EH (cell line): ENCODE measurements at regions not wholly inside any gene's neighbourhood (a gene's known extent, or its start where the extent isn't known, plus 50 kb on each side); places are given as distances from the start of the nearest gene placed in this dataset.
"Not testable (repeated sequence)": the region's sequence is repeated elsewhere in the genome, so short reads cannot be mapped to it uniquely, and the experiment has no call there.

Experiments used
- DNase-seq: peaks from one replicate; pipeline ENCODE4 v3.0.0-alpha.2; 2015; ENCODE audit warnings: low read depth

GRCh38 chr11:129503646-129504045, 128.0 kb downstream of the BARX2 start:
- no peak for DNase-seq

- DNase-seq, result no peak
These were observed 129.6 kb downstream of the BARX2 start for GRCh38 chr11:129505266-129505665.

- DNase-seq, result no peak
These were observed 132.5 kb downstream of the BARX2 start for GRCh38 chr11:129508163-129508562.

GRCh38 chr11:129528296-129528695, 152.6 kb downstream of the BARX2 start:
- no peak for DNase-seq

GRCh38 chr11:129530154-129530895, 154.7 kb downstream of the BARX2 start:
- no peak for DNase-seq

GRCh38 chr11:129533395-129533794, 157.7 kb downstream of the BARX2 start:
- no peak for DNase-seq

- no peak for DNase-seq
These were observed 160.7 kb downstream of the BARX2 start for GRCh38 chr11:129536338-129536737.

- no peak for DNase-seq
These were observed 162.7 kb downstream of the BARX2 start for GRCh38 chr11:129538323-129538722.

GRCh38 chr11:129543515-129544290, 168.1 kb downstream of the BARX2 start:
- DNase-seq, result no peak

GRCh38 chr11:129544691-129545090, 169.0 kb downstream of the BARX2 start:
- DNase-seq, result no peak

GRCh38 chr11:129546266-129546665, 170.6 kb downstream of the BARX2 start:
- DNase-seq, result no peak

- no peak for DNase-seq
These were observed 181.8 kb downstream of the BARX2 start for GRCh38 chr11:129557421-129557820.

GRCh38 chr11:129569007-129569406, 193.4 kb downstream of the BARX2 start:
- DNase-seq, result no peak

GRCh38 chr11:129572667-129573066, 197.0 kb downstream of the BARX2 start:
- not testable (repeated sequence) for DNase-seq

- DNase-seq, result no peak
These were observed 197.5 kb downstream of the BARX2 start for GRCh38 chr11:129573161-129573560.

GRCh38 chr11:129574431-129574830, 198.8 kb downstream of the BARX2 start:
- DNase-seq, result no peak

GRCh38 chr11:129576652-129577051, 201.0 kb downstream of the BARX2 start:
- DNase-seq, result no peak

GRCh38 chr11:129578006-129578405, 202.4 kb downstream of the BARX2 start:
- DNase-seq, result no peak

- DNase-seq, result no peak
These were observed 204.6 kb downstream of the BARX2 start for GRCh38 chr11:129580278-129580677.

GRCh38 chr11:129584316-129584715, 208.7 kb downstream of the BARX2 start:
- no peak for DNase-seq

- no peak for DNase-seq
These were observed 213.7 kb downstream of the BARX2 start for GRCh38 chr11:129589190-129589860.

- DNase-seq, result no peak
These were observed 214.5 kb downstream of the BARX2 start for GRCh38 chr11:129590030-129590752.
